ENCODE measurements at regions not wholly inside any gene's neighbourhood (a gene's known extent, or its start where the extent isn't known, plus 50 kb on each side); places are given as distances from the start of the nearest gene placed in this dataset.

DNA sequence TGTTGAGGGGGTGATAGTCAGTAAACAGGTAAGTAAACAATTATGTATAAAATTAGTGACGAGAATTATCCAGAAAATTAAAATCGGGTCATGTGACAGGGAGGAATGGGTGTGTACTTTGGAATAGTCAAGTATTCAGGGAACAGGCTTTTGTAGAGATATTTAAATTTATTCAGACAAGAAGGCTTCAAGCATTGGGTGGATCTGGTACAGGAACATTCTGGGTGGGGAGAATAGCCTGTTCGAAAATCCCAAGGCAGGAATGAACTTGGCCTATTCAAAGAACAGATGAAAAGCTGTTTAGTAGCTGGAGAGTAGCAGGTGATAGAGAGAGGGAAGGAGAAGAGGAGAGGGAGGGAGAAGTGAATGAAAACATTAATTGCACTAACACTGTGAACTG is 448.9 kb upstream of the FZD8 start:
- TF ChIP-seq ZNF274 (IDR thresholded peaks at IDR 0.05; ENCODE audit: low read depth, low read length) (no peak), YY1 (IDR thresholded peaks at IDR 0.05; ENCODE audit: insufficient read depth, insufficient read length) (no peak), SUZ12 (IDR thresholded peaks at IDR 0.05; ENCODE audit: extremely low read depth, insufficient read depth, insufficient read length) (no peak)

All from NT2/D1 (cell line).